ENCODE measurements at regions not wholly inside any gene's neighbourhood (a gene's known extent, or its start where the extent isn't known, plus 50 kb on each side); places are given as distances from the start of the nearest gene placed in this dataset.
A peak's percentile ranks its signal among the peaks of the same experiment; 100 is the strongest.
"Not testable (repeated sequence)": the region's sequence is repeated elsewhere in the genome, so short reads cannot be mapped to it uniquely, and the experiment has no call there.

GRCh38 chrY:22472027-22472426 lies 68.8 kb downstream of the RBMY1J start:
- peak in 1 of 2 donors; percentile 55 for ATAC-seq
- intact Hi-C loops (cut with DNase I); DNase-seq: not testable (repeated sequence)

GRCh38 chrY:22477846-22478245 lies 74.6 kb downstream of the RBMY1J start:
- DNase-seq; ATAC-seq; intact Hi-C loops (cut with DNase I): not testable (repeated sequence)

DNA sequence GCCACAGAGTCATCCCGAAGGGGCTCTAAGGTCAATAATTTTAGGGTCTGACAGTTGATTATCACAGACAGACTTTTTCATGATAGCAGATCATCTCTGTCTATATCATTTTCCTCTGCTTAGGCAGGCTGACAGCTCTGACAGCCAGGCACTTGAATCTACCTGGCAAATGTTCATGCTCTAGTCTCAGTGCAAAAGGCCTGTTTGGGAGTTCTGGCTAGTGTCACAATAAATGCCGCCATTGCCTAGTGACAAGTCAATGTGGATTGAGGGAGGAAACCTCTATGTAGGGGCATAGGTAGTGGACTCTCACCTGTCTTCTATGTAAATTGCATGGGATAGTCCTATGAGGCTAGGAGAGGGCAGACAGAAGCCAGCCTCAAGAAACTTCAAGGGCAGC lies 81.3 kb downstream of the RBMY1J start:
- not testable (repeated sequence) for DNase-seq, ATAC-seq

GRCh38 chrY:22488688-22489087 lies 85.5 kb downstream of the RBMY1J start:
- ATAC-seq; DNase-seq; intact Hi-C loops (cut with DNase I): not testable (repeated sequence)

More for the DNA sequence above, 81.3 kb downstream of the RBMY1J start:
- intact Hi-C loops (cut with DNase I), result not testable (repeated sequence)

DNA sequence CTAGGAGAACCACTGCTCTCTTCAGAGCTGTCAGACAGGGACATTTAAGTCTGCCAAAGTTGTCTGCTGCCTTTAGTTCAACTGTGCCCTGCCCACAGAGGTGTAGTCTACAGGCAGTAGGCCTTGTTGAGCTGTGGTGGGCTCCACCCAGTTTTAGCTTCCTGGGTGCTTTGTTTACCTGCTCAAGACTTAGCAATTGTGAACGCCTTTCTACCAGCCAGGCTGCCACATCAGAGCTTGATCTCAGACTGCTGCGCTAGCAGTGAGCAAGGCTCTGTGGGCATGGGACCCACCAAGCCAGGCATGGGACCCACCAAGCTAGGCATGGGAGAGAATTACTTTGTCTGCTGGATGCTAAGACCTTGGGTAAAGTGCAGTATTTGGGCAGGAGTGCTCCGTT lies 96.5 kb downstream of the RBMY1J start:
- DNase-seq; ATAC-seq; intact Hi-C loops (cut with DNase I): not testable (repeated sequence)

DNA sequence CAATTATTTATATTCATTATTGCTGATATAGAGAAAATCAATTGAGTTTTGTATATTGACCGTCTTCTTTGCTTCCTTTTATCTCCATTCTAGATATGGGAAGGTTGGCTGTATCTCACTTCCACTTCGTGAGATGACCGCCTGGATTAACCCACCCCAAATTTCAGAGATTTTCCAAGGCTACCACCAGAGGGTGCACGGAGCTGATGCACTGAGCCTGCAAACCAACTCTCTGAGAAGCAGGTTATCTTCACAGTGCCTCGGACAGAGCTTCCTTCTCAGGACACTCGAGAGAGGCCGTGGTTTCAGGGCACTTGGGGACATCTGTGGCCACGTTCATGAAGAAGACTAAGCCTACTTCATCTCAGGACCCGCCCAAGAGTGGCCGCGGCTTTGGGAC lies 110.5 kb downstream of the RBMY1J start:
- intact Hi-C loops (cut with DNase I); DNase-seq; ATAC-seq: not testable (repeated sequence)

DNA sequence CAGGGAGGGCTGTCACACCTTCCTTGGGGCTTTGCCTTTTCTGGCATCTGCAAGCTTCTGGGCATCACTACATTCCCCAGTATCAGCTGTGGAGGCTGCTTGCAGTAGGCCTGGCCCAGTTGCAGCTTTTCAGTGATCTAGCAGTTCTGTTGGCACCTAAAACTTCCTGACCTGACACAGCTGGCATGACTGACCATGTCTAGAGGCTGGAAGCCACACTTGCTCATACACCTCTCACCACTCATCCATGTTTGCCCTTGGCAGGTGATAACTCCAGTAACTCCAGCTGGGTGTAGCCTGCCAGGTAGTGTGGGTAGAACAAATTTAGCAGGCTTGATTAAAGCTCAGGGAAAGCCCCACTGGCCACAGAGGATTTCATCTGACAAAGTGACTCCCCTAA lies 122.6 kb downstream of the RBMY1J start:
- intact Hi-C loops (cut with DNase I); DNase-seq: not testable (repeated sequence)
- ATAC-seq, result peak in 1 of 2 donors; percentile 38

- DNase-seq; ATAC-seq; intact Hi-C loops (cut with DNase I): not testable (repeated sequence)
These were observed 169.8 kb downstream of the RBMY1J start for GRCh38 chrY:22572975-22573374.

GRCh38 chrY:22598767-22599166 lies 195.6 kb downstream of the RBMY1J start:
- DNase-seq; ATAC-seq; intact Hi-C loops (cut with DNase I): not testable (repeated sequence)

DNA sequence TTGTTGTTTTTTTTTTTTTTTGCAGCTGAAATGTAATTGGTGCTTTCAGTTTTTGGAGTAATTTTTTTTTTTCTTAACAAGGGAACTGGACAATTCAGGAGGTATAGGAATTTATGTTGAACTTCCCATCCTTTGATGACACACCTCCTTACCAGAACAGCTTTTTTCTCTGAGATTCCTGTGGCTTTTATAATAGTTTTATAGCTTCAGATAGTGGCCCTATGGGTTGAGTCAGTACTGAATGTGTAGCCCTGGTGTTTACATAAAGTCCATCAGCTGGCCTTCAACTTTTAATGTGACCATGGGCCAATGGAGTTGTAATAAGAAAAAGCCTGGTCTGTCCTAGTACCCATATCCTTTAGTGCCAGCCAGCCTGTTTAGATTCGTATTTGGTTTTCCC lies 201.8 kb downstream of the RBMY1J start:
- intact Hi-C loops (cut with DNase I); ATAC-seq; DNase-seq: not testable (repeated sequence)

DNA sequence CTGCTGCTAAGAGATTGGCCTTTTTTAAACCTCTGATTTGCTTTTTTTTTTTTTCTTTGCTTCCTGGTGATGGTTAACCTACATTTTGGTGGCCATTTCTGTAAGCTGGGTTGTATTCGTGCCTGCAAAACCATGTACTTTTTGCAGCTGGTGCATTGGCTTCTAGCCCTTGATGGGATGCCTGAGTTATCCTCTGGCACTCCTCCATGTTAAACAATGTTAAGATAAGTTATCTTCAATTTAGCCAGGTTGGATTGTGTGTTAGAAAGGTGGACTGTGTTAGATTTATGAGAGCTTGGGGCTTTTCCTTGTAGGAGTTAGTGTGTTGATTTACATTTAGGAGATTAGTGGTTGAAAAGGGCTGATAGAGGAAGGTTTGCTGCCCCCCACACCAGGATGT lies 202.4 kb downstream of the RBMY1J start:
- intact Hi-C loops (cut with DNase I); DNase-seq; ATAC-seq: not testable (repeated sequence)

DNA sequence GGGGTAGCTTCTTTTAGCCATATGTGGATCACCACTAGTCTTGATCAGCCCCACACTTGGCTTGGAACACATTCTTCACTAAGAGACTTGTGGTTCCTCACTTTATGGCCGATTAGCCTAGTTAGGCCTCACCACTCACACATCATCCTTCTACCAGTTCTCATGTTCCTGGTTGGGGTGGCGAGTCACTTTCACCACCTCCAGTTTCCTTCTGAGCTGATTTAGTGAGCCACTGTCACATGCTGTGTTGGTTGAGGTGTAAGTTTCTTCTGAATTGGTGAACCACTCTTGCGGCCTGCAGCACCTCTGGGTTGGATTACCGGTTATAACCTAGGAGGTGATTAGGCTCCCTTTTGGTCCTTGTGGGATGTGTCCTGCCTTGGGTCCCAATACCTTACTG lies 203.7 kb downstream of the RBMY1J start:
- intact Hi-C loops (cut with DNase I); DNase-seq; ATAC-seq: not testable (repeated sequence)

DNA sequence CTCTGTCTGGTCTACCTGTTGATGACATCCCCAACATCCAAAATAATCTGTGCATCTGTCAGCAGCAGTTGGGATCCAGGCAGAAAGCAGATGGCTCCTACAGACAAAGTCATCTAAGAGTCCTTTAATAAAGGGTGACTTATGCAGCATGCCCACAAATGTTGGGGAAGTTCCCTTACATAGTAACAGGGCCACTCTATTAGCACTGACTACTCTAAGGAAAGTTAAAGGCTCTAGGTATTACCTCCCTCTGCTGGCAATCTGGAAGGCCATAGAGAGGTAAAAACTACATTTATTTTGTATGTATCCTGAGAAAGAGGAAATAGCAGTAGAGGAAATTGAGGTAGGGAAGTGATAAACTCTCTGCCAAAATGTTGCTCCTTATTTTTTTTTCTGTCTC lies 209.6 kb downstream of the RBMY1J start:
- intact Hi-C loops (cut with DNase I); ATAC-seq; DNase-seq: not testable (repeated sequence)
